ENCODE measurements at regions not wholly inside any gene's neighbourhood (a gene's known extent, or its start where the extent isn't known, plus 50 kb on each side); places are given as distances from the start of the nearest gene placed in this dataset.
"Not testable (repeated sequence)": the region's sequence is repeated elsewhere in the genome, so short reads cannot be mapped to it uniquely, and the experiment has no call there.

GRCh38 chr5:67636850-67637524 is 440.4 kb upstream of the CD180 start:
- no peak for DNase-seq
- Histone ChIP-seq H3K4me1 (peaks cover 0 to 13% (median 3%) of the 10 kb centered on the region in 4 donors), H3K27ac (no peak overlapping the region), H3K36me3 (no peaks in the 10 kb centered on the region), H3K27me3 (no peaks in the 10 kb centered on the region), H3K4me3 (no peak overlapping the region), H3K9me3 (no peaks in the 10 kb centered on the region)
- in situ Hi-C loops (cut with MboI; ENCODE audit: low pct_ligation_motif_present in 1 of 4, low pct_unique_long_range_greater_than_20kb in 1 of 4, low sequenced_read_pairs in 3 of 4) (no loop called here), intact Hi-C loops (cut with DNase I; ENCODE audit: low total_unique reads) (no loop called here)
- TF ChIP-seq CTCF (IDR thresholded peaks at IDR 0.05) (no peak), POLR2AphosphoS5 (IDR thresholded peaks at IDR 0.05) (no peak), POLR2A (IDR thresholded peaks at IDR 0.05) (no peak), EP300 (IDR thresholded peaks at IDR 0.05; ENCODE audit: low read depth) (no peak)
- 83 to 95% methylated on average over 1 to 3 of the region's 3 CpGs for WGBS, 2 donors (ENCODE audit: low coverage in 1 of 2)

GRCh38 chr5:67636091-67636490 is 439.5 kb upstream of the CD180 start:
- WGBS, 2 donors (ENCODE audit: low coverage in 1 of 2): 75% methylated on average over 1 of the region's 1 CpG; no CpG with 5 or more reads in 1 of the 2 donors
- H3K36me3 ChIP-seq: no peaks in the 10 kb centered on the region
- in situ Hi-C loops (cut with MboI; ENCODE audit: low pct_ligation_motif_present in 1 of 4, low pct_unique_long_range_greater_than_20kb in 1 of 4, low sequenced_read_pairs in 3 of 4): no loop called here
- H3K27me3 ChIP-seq: no peaks in the 10 kb centered on the region
- H3K4me3 ChIP-seq: no peak overlapping the region
- TF ChIP-seq EP300 (IDR thresholded peaks at IDR 0.05; ENCODE audit: low read depth) (no peak), POLR2AphosphoS5 (IDR thresholded peaks at IDR 0.05) (no peak), POLR2A (IDR thresholded peaks at IDR 0.05) (no peak), CTCF (IDR thresholded peaks at IDR 0.05) (no peak)
- H3K9me3 ChIP-seq: no peaks in the 10 kb centered on the region
- H3K4me1 ChIP-seq: peaks cover 0 to 13% (median 3%) of the 10 kb centered on the region in 4 donors
- no peak overlapping the region for H3K27ac ChIP-seq
- intact Hi-C loops (cut with DNase I; ENCODE audit: low total_unique reads): no loop called here
- DNase-seq: peak; percentile 13

- H3K36me3 ChIP-seq; H3K4me1 ChIP-seq; in situ Hi-C loops (cut with MboI; ENCODE audit: low pct_ligation_motif_present in 1 of 4, low pct_unique_long_range_greater_than_20kb in 1 of 4, low sequenced_read_pairs in 3 of 4); H3K27me3 ChIP-seq; H3K9me3 ChIP-seq; intact Hi-C loops (cut with DNase I; ENCODE audit: low total_unique reads); H3K27ac ChIP-seq; DNase-seq; H3K4me3 ChIP-seq: not testable (repeated sequence)
Observed at GRCh38 chr5:67627079-67627478, 430.5 kb upstream of the CD180 start.

GRCh38 chr5:67623078-67623477 is 426.5 kb upstream of the CD180 start:
- no peaks in the 10 kb centered on the region for H3K36me3 ChIP-seq
- intact Hi-C loops (cut with DNase I; ENCODE audit: low total_unique reads): no loop called here
- H3K4me3 ChIP-seq: no peak overlapping the region
- no peaks in the 10 kb centered on the region for H3K9me3 ChIP-seq
- TF ChIP-seq EP300 (IDR thresholded peaks at IDR 0.05; ENCODE audit: low read depth) (no peak), POLR2A (IDR thresholded peaks at IDR 0.05) (no peak), POLR2AphosphoS5 (IDR thresholded peaks at IDR 0.05) (no peak), CTCF (IDR thresholded peaks at IDR 0.05) (no peak)
- DNase-seq: no peak
- H3K27me3 ChIP-seq: no peaks in the 10 kb centered on the region
- WGBS, 2 donors (ENCODE audit: low coverage in 1 of 2): 80 to 88% methylated on average over 1 of the region's 1 CpG
- H3K27ac ChIP-seq: no peak overlapping the region
- in situ Hi-C loops (cut with MboI; ENCODE audit: low pct_ligation_motif_present in 1 of 4, low pct_unique_long_range_greater_than_20kb in 1 of 4, low sequenced_read_pairs in 3 of 4): no loop called here
- peaks cover 0 to 18% (median 4%) of the 10 kb centered on the region in 4 donors for H3K4me1 ChIP-seq
